Heart left ventricle (tissue), 16 donors: ENCODE measurements at regions not wholly inside any gene's neighbourhood (a gene's known extent, or its start where the extent isn't known, plus 50 kb on each side); places are given as distances from the start of the nearest gene placed in this dataset.

Experiments
- ATAC-seq, 4 donors: fragments of 200-7000 bp; cut with Tn5 transposase; one replicate each; pipeline ENCODE4 v1.9.1; 2020 to 2022; ENCODE audit warnings: moderate library complexity in 4 of 4, mild to moderate bottlenecking in 3 of 4, moderate number of reproducible peaks in 1 of 4
- DNase-seq, 5 donors: peaks; one replicate each; pipeline ENCODE4 v3.0.0-alpha.2; 2020
- H3K27ac ChIP-seq, 12 donors: fragments of 200-600 bp; sonication (generic) in 4 of 12; one replicate each; pipeline versions ENCODE4 v1.5.0 to v1.8.0; 2016 to 2022; ENCODE audit warnings: mild to moderate bottlenecking in 2 of 12
- H3K27me3 ChIP-seq, 9 donors: fragments of 200-600 bp; sonication (generic) in 2 of 9; one replicate each; pipeline versions ENCODE4 v1.5.1 to v1.8.0; 2016 to 2022; ENCODE audit warnings: mild to moderate bottlenecking in 3 of 9
- H3K36me3 ChIP-seq, 9 donors: fragments of 200-600 bp; sonication (generic) in 2 of 9; one replicate each; pipeline versions ENCODE4 v1.5.0 to v1.8.0; 2018 to 2022; ENCODE audit warnings: mild to moderate bottlenecking in 2 of 9
- H3K4me1 ChIP-seq, 12 donors: fragments of 200-600 bp; sonication (generic) in 4 of 12; one replicate each; pipeline versions ENCODE4 v1.5.0 to v1.8.0; 2016 to 2022; ENCODE audit warnings: mild to moderate bottlenecking in 3 of 12
- H3K4me3 ChIP-seq, 12 donors: fragments of 200-600 bp; sonication (generic) in 4 of 12; one replicate each; pipeline versions ENCODE4 v1.5.0 to v1.8.0; 2017 to 2022; ENCODE audit warnings: mild to moderate bottlenecking in 9 of 12, moderate library complexity in 4 of 12
- H3K9me3 ChIP-seq, 12 donors: fragments of 200-600 bp; sonication (generic) in 4 of 12; one replicate each; pipeline versions ENCODE4 v1.5.0 to v1.8.0; 2016 to 2022; ENCODE audit warnings: mild to moderate bottlenecking in 1 of 12
- POLR2A ChIP-seq, 2 donors: fragments of 450-650 bp; IDR thresholded peaks; one replicate each; pipeline ENCODE4 v1.6.1; 2017; ENCODE audit warnings: antibody characterized with exemption in 2 of 2, mild to moderate bottlenecking in 2 of 2, moderate library complexity in 2 of 2
- WGBS, 4 donors: extraction: QIAGEN DNeasy Blood & Tissue Kit in 2 of 4; methylation state at CpG; one replicate each; pipeline versions ENCODE4 v1.1.5 to v1.1.7; 2013 to 2018; 5-methylcytosine and 5-hydroxymethylcytosine counted together
- intact Hi-C, 10 donors: fragments of 100-400 bp; cut with DNase I; formaldehyde crosslinking; loops; one replicate each; pipeline versions ENCODE4 v1.11.1 to v1.14.2; 2022
- TF ChIP-seq, protein P1 (sequence below), 12 donors: fragments of 200-600 bp; sonication (generic) in 4 of 12; IDR thresholded peaks; one replicate each; pipeline versions ENCODE4 v1.5.0 to v1.8.0; 2018 to 2022; ENCODE audit warnings: antibody characterized with exemption in 12 of 12, mild to moderate bottlenecking in 5 of 12
- donor health status: ischemic (EF 13 %, LVEDD 7.1; RV severe dilation, severe dysfunction).
- donor health status: healthy with polysubstance abuse.
- donor health status: DM: no; HTN: yes; CAD: no.
- donor health status: DM: no; HTN: no; CAD: no.
- donor health status: ischemic (EF 25% LVEDD 6.9; RV normal size, moderate dysfunction).
- donor health status: ischemic (EF 25% LVEDD 5.7; RV mildly dilated, moderate dysfunction).
- donor health status: healthy.
- donor health status: DM: yes; HTN: yes; CAD: no.
- donor health status: ischemic (EF 35%, LVEDD 5.7; RV mildly dilated, moderate dysfunction).
- donor health status: nonischemic (EF 11% LVEDD 7.7; RV severe dilation, severe dysfunction).
- donor health status: DM: yes; HTN: yes; CAD: no.
- donor health status: PGD.
- donor health status: ischemic (EF 29% LVEDD 5.4; RV normal size, mild dysfunction).
- donor health status: nonischemic (EF 23%, LVEDD 6.1; RV moderate dilation, normal function).

DNA sequence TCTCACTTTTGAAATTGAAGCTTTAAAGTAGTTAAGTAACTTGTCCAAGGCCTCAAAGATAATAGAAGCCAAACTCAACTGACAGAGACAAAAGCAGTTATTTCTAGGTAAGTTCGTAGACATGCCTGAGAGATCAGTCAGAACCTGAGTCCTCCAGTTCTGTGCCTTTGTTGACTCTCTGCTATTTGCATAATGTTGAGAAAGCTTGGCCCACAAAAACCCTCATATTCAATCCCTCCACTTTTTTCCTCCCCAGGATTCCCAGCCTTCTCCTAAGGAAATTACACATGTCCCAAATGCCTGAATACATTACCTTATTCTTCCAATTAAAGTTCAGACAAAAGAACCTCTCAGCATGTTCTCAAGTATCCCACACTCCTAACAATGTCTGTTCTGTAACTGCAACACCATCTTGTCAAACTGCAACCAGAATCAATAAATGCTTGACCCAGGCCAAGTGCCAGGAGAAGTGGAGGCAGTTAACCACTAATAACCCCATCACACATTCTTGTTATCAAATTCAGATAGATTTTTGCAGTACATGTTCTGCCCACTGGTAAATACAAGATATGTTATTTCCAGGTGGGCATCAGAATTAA, 217.8 kb downstream of the LRRC3B start:
- Histone ChIP-seq H3K4me1 (peaks cover 0 to 3% (median 0%) of the 10 kb centered on the region in 12 donors), H3K27me3 (no peaks in the 10 kb centered on the region), H3K27ac (no peak overlapping the region), H3K9me3 (peaks cover 0 to 5% (median 0%) of the 10 kb centered on the region in 12 donors), H3K4me3 (no peak overlapping the region), H3K36me3 (no peaks in the 10 kb centered on the region)
- 63 to 76% (median 70%) methylated on average over 1 of the region's 1 CpG for WGBS, 4 donors
- intact Hi-C loops, result no loop called here
- TF ChIP-seq, protein P1, sequence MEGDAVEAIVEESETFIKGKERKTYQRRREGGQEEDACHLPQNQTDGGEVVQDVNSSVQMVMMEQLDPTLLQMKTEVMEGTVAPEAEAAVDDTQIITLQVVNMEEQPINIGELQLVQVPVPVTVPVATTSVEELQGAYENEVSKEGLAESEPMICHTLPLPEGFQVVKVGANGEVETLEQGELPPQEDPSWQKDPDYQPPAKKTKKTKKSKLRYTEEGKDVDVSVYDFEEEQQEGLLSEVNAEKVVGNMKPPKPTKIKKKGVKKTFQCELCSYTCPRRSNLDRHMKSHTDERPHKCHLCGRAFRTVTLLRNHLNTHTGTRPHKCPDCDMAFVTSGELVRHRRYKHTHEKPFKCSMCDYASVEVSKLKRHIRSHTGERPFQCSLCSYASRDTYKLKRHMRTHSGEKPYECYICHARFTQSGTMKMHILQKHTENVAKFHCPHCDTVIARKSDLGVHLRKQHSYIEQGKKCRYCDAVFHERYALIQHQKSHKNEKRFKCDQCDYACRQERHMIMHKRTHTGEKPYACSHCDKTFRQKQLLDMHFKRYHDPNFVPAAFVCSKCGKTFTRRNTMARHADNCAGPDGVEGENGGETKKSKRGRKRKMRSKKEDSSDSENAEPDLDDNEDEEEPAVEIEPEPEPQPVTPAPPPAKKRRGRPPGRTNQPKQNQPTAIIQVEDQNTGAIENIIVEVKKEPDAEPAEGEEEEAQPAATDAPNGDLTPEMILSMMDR (IDR thresholded peaks at IDR 0.05), result no peak
- TF ChIP-seq POLR2A (IDR thresholded peaks at IDR 0.05), result no peak
- ATAC-seq, result no peak
- DNase-seq, result no peak

DNA sequence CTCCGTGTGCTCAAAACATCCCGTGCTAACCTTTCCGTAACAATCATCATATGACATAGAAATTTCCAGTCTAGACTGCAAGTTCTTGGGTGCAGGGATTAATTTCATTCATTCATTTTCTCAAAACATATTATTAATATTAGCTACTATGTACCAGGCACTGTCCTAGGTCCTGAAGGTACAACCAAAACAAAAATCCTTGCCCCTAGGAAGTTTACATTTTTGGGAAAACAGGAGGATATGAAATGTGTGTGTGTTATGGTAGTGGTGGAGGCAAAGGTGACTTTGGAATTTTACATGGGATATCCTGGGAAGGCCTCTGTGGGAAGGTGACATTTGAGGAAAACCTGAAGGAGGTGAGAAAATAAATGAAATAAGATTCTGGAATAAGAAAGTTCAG, 222.6 kb downstream of the LRRC3B start:
- TF ChIP-seq, protein P1 (IDR thresholded peaks at IDR 0.05), result no peak
- no peak for TF ChIP-seq POLR2A (IDR thresholded peaks at IDR 0.05)
- intact Hi-C loops, result no loop called here
- H3K27ac ChIP-seq, result no peak overlapping the region
- H3K4me3 ChIP-seq, result no peak overlapping the region
- H3K27me3 ChIP-seq, result no peaks in the 10 kb centered on the region
- DNase-seq, result no peak
- no peak for ATAC-seq
- peaks cover 0 to 5% (median 0%) of the 10 kb centered on the region in 12 donors for H3K9me3 ChIP-seq
- H3K4me1 ChIP-seq, result no peaks in the 10 kb centered on the region
- no peaks in the 10 kb centered on the region for H3K36me3 ChIP-seq
- 94 to 98% (median 94%) methylated on average over 3 of the region's 3 CpGs for WGBS, 4 donors

DNA sequence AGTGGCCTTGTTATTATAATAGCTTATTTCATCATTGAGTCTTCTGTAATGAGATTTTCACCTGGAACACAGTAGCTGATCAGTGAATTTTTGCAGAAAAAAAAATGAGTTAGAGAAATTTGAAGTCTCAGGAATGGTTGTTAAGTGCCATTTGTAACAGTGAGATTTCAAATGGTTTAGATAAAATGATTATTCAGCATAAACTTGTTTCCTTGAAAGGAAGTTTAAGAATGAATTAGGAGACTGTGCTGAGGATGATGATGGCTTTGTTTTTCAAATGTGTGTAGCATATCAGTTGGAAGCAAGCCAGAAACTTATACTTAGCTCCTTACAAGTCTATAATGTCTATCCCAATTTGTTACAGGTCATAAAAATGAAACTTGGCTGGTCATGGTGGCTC, 225.1 kb downstream of the LRRC3B start:
- ATAC-seq, result no peak

DNA sequence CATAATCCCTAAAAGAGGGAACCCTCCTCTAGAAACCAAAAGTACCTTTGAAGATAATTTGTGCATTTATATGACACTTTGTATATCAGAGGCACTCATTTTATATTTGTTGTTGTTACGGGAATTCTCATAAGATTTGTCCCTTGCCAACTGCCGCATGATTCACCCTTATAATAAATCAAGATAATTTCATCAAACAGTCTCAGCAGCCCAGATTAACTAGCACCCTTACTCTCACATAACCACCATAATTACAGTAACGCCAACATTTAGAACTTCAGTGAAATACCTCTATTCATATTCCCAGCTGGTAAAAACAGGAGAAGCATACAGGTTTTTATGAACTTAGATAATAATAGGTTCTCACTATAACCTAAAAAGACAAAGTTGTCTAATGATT, 271.9 kb downstream of the LRRC3B start:
- no peak for DNase-seq
- ATAC-seq, result no peak
- TF ChIP-seq POLR2A (IDR thresholded peaks at IDR 0.05), result no peak
- TF ChIP-seq, protein P1 (IDR thresholded peaks at IDR 0.05), result no peak
- Histone ChIP-seq H3K36me3 (no peaks in the 10 kb centered on the region), H3K9me3 (peaks cover 0 to 5% (median 0%) of the 10 kb centered on the region in 12 donors), H3K27ac (no peak overlapping the region), H3K27me3 (no peaks in the 10 kb centered on the region), H3K4me3 (no peak overlapping the region), H3K4me1 (no peaks in the 10 kb centered on the region)
- intact Hi-C loops, result no loop called here
- 87 to 92% (median 87%) methylated on average over 3 of the region's 3 CpGs for WGBS, 4 donors

More for the DNA sequence above, 225.1 kb downstream of the LRRC3B start:
- H3K36me3 ChIP-seq, result no peaks in the 10 kb centered on the region
- TF ChIP-seq, protein P1 (IDR thresholded peaks at IDR 0.05), result no peak
- TF ChIP-seq POLR2A (IDR thresholded peaks at IDR 0.05), result no peak
- H3K4me1 ChIP-seq, result no peaks in the 10 kb centered on the region
- no peaks in the 10 kb centered on the region for H3K27me3 ChIP-seq
- no peak overlapping the region for H3K4me3 ChIP-seq
- H3K27ac ChIP-seq, result no peak overlapping the region
- intact Hi-C loops, result no loop called here
- no peak for DNase-seq
- H3K9me3 ChIP-seq, result peaks cover 0 to 3% (median 0%) of the 10 kb centered on the region in 12 donors
